ENCODE measurements at regions not wholly inside any gene's neighbourhood (a gene's known extent, or its start where the extent isn't known, plus 50 kb on each side); places are given as distances from the start of the nearest gene placed in this dataset.

- no peaks in the 10 kb centered on the region for H3K9me3 ChIP-seq
- H3K27ac ChIP-seq, result no peak overlapping the region
- no peak for DNase-seq
- intact Hi-C loops (cut with DNase I; ENCODE audit: low total_unique reads), result no loop called here
- H3K27me3 ChIP-seq, result no peaks in the 10 kb centered on the region
- H3K4me1 ChIP-seq, result no peaks in the 10 kb centered on the region
- 33 to 57% methylated on average over 4 of the region's 4 CpGs for WGBS, 2 donors
- TF ChIP-seq CTCF (IDR thresholded peaks at IDR 0.05) (no peak), POLR2A (IDR thresholded peaks at IDR 0.05) (no peak)
- H3K4me3 ChIP-seq, result no peak overlapping the region
- no peaks in the 10 kb centered on the region for H3K36me3 ChIP-seq (ENCODE audit: low read depth, missing control alignments)
These were observed 52.3 kb upstream of the SIPA1L2 start for GRCh38 chr1:232682248-232682647.

- TF ChIP-seq CTCF (IDR thresholded peaks at IDR 0.05) (no peak), POLR2A (IDR thresholded peaks at IDR 0.05) (no peak)
- no peak overlapping the region for H3K4me3 ChIP-seq
These were observed 54.6 kb upstream of the SIPA1L2 start for GRCh38 chr1:232684371-232685105.

GRCh38 chr1:232686346-232686745, 56.4 kb upstream of the SIPA1L2 start:
- no peak overlapping the region for H3K27ac ChIP-seq
- H3K4me3 ChIP-seq, result no peak overlapping the region
- TF ChIP-seq POLR2A (IDR thresholded peaks at IDR 0.05), result no peak
- no peak for TF ChIP-seq CTCF (IDR thresholded peaks at IDR 0.05)
- intact Hi-C loops (cut with DNase I; ENCODE audit: low total_unique reads), result no loop called here
- DNase-seq, result no peak
- no peaks in the 10 kb centered on the region for H3K9me3 ChIP-seq
- no peaks in the 10 kb centered on the region for H3K36me3 ChIP-seq (ENCODE audit: low read depth, missing control alignments)
- WGBS, 2 donors, result 62 to 69% methylated on average over 4 of the region's 4 CpGs
- H3K27me3 ChIP-seq, result no peaks in the 10 kb centered on the region
- H3K4me1 ChIP-seq, result no peaks in the 10 kb centered on the region

More at GRCh38 chr1:232684371-232685105, 54.6 kb upstream of the SIPA1L2 start:
- H3K9me3 ChIP-seq, result no peaks in the 10 kb centered on the region
- WGBS, 2 donors, result 82 to 83% methylated on average over 3 of the region's 3 CpGs
- intact Hi-C loops (cut with DNase I; ENCODE audit: low total_unique reads), result no loop called here
- no peaks in the 10 kb centered on the region for H3K27me3 ChIP-seq
- no peaks in the 10 kb centered on the region for H3K4me1 ChIP-seq
- no peak overlapping the region for H3K27ac ChIP-seq
- H3K36me3 ChIP-seq (ENCODE audit: low read depth, missing control alignments), result no peaks in the 10 kb centered on the region
- DNase-seq, result no peak

- no peaks in the 10 kb centered on the region for H3K36me3 ChIP-seq (ENCODE audit: low read depth, missing control alignments)
- H3K4me1 ChIP-seq, result no peaks in the 10 kb centered on the region
- H3K4me3 ChIP-seq, result no peak overlapping the region
- TF ChIP-seq POLR2A (IDR thresholded peaks at IDR 0.05), result no peak
- no peak for TF ChIP-seq CTCF (IDR thresholded peaks at IDR 0.05)
- H3K9me3 ChIP-seq, result no peaks in the 10 kb centered on the region
- no peak for DNase-seq
- 92 to 94% methylated on average over 6 of the region's 6 CpGs for WGBS, 2 donors
- no peaks in the 10 kb centered on the region for H3K27me3 ChIP-seq
- no peak overlapping the region for H3K27ac ChIP-seq
- intact Hi-C loops (cut with DNase I; ENCODE audit: low total_unique reads), result no loop called here
These were observed 57.4 kb upstream of the SIPA1L2 start for GRCh38 chr1:232687304-232687703.

GRCh38 chr1:232687728-232688127, 57.8 kb upstream of the SIPA1L2 start:
- Histone ChIP-seq H3K4me3 (no peak overlapping the region), H3K27ac (no peak overlapping the region), H3K27me3 (no peaks in the 10 kb centered on the region), H3K4me1 (no peaks in the 10 kb centered on the region), H3K36me3 (ENCODE audit: low read depth, missing control alignments) (no peaks in the 10 kb centered on the region), H3K9me3 (no peaks in the 10 kb centered on the region)
- DNase-seq, result no peak
- no peak for TF ChIP-seq POLR2A (IDR thresholded peaks at IDR 0.05)
- TF ChIP-seq CTCF (IDR thresholded peaks at IDR 0.05), result no peak
- intact Hi-C loops (cut with DNase I; ENCODE audit: low total_unique reads), result no loop called here
- 90 to 96% methylated on average over 5 of the region's 5 CpGs for WGBS, 2 donors

Measured in testis (tissue), 2 donors.